NCI-H510A treated with DMSO at 0.1 percent for 48 hours (cell line): ENCODE measurements at regions not wholly inside any gene's neighbourhood (a gene's known extent, or its start where the extent isn't known, plus 50 kb on each side); places are given as distances from the start of the nearest gene placed in this dataset.
"Not testable (repeated sequence)": the region's sequence is repeated elsewhere in the genome, so short reads cannot be mapped to it uniquely, and the experiment has no call there.

Experiments used
- DNase-seq: peaks from one replicate; lab custom pipeline; 2025; lab: John Stamatoyannopoulos, UW

GRCh38 chr19:5257155-5258045 is 83.2 kb downstream of the PTPRS start:
- no peak for DNase-seq

GRCh38 chr19:5255602-5256231 is 84.9 kb downstream of the PTPRS start:
- DNase-seq, result no peak

GRCh38 chr19:5254944-5255343 is 85.7 kb downstream of the PTPRS start:
- DNase-seq, result no peak

GRCh38 chr19:5254543-5254942 is 86.1 kb downstream of the PTPRS start:
- no peak for DNase-seq

- no peak for DNase-seq
These were observed 87.1 kb downstream of the PTPRS start for GRCh38 chr19:5253406-5254110.

- DNase-seq, result no peak
These were observed 89.2 kb downstream of the PTPRS start for GRCh38 chr19:5251096-5252065.

- DNase-seq, result no peak
These were observed 90.4 kb downstream of the PTPRS start for GRCh38 chr19:5250127-5250659.

GRCh38 chr19:5249526-5249925 is 91.1 kb downstream of the PTPRS start:
- no peak for DNase-seq

- no peak for DNase-seq
These were observed 92.5 kb downstream of the PTPRS start for GRCh38 chr19:5247957-5248705.

GRCh38 chr19:5246554-5247155 is 94.0 kb downstream of the PTPRS start:
- no peak for DNase-seq

- DNase-seq, result no peak
These were observed 94.7 kb downstream of the PTPRS start for GRCh38 chr19:5245631-5246553.

GRCh38 chr19:5244351-5244750 is 96.3 kb downstream of the PTPRS start:
- no peak for DNase-seq

GRCh38 chr19:5243878-5244277 is 96.7 kb downstream of the PTPRS start:
- no peak for DNase-seq

GRCh38 chr19:5241896-5242295 is 98.7 kb downstream of the PTPRS start:
- not testable (repeated sequence) for DNase-seq

GRCh38 chr19:5240011-5240410 is 100.6 kb downstream of the PTPRS start:
- no peak for DNase-seq

- no peak for DNase-seq
These were observed 101.9 kb downstream of the PTPRS start for GRCh38 chr19:5238700-5239099.

GRCh38 chr19:5237939-5238480 is 102.6 kb downstream of the PTPRS start:
- no peak for DNase-seq

- no peak for DNase-seq
These were observed 103.3 kb downstream of the PTPRS start for GRCh38 chr19:5237190-5237780.
